IMR-90 (cell line): ENCODE measurements at regions not wholly inside any gene's neighbourhood (a gene's known extent, or its start where the extent isn't known, plus 50 kb on each side); places are given as distances from the start of the nearest gene placed in this dataset.

Experiments used
- ATAC-seq: fragments of 200-7000 bp; cut with Tn5 transposase; 2 replicates; pipeline ENCODE4 v1.9.1; 2020; ENCODE audit warnings: low read depth, mild to moderate bottlenecking, moderate library complexity
- BruUV-seq: library from RNA; stranded (reverse); fragments of 400-500 nt; replicated peaks from 2 replicates; lab custom pipeline; 2021; lab: Mats Ljungman, UMichigan
- CTCF ChIA-PET: fragments of 300-600 bp; formaldehyde crosslinking; extraction: SDS; loops from one replicate; lab custom pipeline; 2021; ENCODE audit warnings: antibody characterized with exemption; lab: Yijun Ruan, JAX
- POLR2A ChIA-PET: fragments of 300-600 bp; sonication (Branson Sonifier 250); formaldehyde crosslinking; loops from one replicate; lab custom pipeline; 2022; ENCODE audit warnings: antibody characterized with exemption; ENCODE audit not compliant: unreplicated experiment; lab: Charles Lee
- DNase-seq: peaks from one replicate; pipeline ENCODE4 v3.0.0; 2013
- H2AFZ ChIP-seq: replicated peaks from 2 replicates; pipeline ENCODE3; 2013; ENCODE audit warnings: low read length, mild to moderate bottlenecking; ENCODE audit not compliant: poor library complexity
- H2AK5ac ChIP-seq: 2 replicates; pipeline ENCODE4 v1.6.1; 2013; ENCODE audit warnings: low read depth, low read length, inconsistent platforms
- H2AK9ac ChIP-seq: replicated peaks from 2 replicates; pipeline ENCODE3; 2013; ENCODE audit warnings: mild to moderate bottlenecking, low read depth, low read length, moderate library complexity; ENCODE audit not compliant: poor library complexity
- H2BK120ac ChIP-seq: 2 replicates; pipeline ENCODE4 v1.6.1; 2013; ENCODE audit warnings: low read depth, low read length, inconsistent platforms
- H2BK15ac ChIP-seq: 3 replicates; pipeline ENCODE4 v1.6.1; 2013; ENCODE audit warnings: low read depth, low read length, inconsistent platforms
- H2BK20ac ChIP-seq: 2 replicates; pipeline ENCODE4 v1.6.1; 2013; ENCODE audit warnings: low read depth, mild to moderate bottlenecking, inconsistent platforms, low read length, moderate library complexity
- H2BK5ac ChIP-seq: 2 replicates; pipeline ENCODE4 v1.6.1; 2013; ENCODE audit warnings: mild to moderate bottlenecking, low read depth, low read length, inconsistent platforms; ENCODE audit not compliant: poor library complexity, severe bottlenecking
- H3K14ac ChIP-seq: replicated peaks from 2 replicates; pipeline ENCODE4 v1.6.1; 2013; ENCODE audit warnings: low read depth, low read length, inconsistent platforms
- H3K18ac ChIP-seq: 2 replicates; pipeline ENCODE4 v1.6.1; 2013; ENCODE audit warnings: low read depth, low read length, control low read depth
- H3K23ac ChIP-seq: 2 replicates; pipeline ENCODE4 v1.6.1; 2013; ENCODE audit warnings: low read depth, low read length, inconsistent platforms
- H3K27ac ChIP-seq: 2 replicates; pipeline ENCODE4 v1.5.1; 2013; ENCODE audit warnings: mild to moderate bottlenecking, control low read depth, low read length; ENCODE audit not compliant: insufficient read depth
- H3K27me3 ChIP-seq: 2 replicates; pipeline ENCODE4 v1.6.1; 2013; ENCODE audit warnings: low read length; ENCODE audit not compliant: control insufficient read depth, insufficient read depth
- H3K36me3 ChIP-seq: 2 replicates; pipeline ENCODE4 v1.6.1; 2013; ENCODE audit warnings: low read length, mixed read lengths; ENCODE audit not compliant: control insufficient read depth, insufficient read depth
- H3K4ac ChIP-seq: 2 replicates; pipeline ENCODE4 v1.6.1; 2013; ENCODE audit warnings: low read depth, low read length, inconsistent platforms
- H3K4me1 ChIP-seq: 2 replicates; pipeline ENCODE4 v1.6.1; 2013; ENCODE audit warnings: low read length, mixed read lengths; ENCODE audit not compliant: control insufficient read depth, insufficient read depth
- H3K4me2 ChIP-seq: 2 replicates; pipeline ENCODE4 v1.6.1; 2013; ENCODE audit warnings: low read depth, mild to moderate bottlenecking, control low read depth, low read length, moderate library complexity
- H3K4me3 ChIP-seq: 2 replicates; pipeline ENCODE4 v1.5.1; 2013; ENCODE audit warnings: low read depth, mild to moderate bottlenecking, control low read depth, low read length, moderate library complexity; ENCODE audit not compliant: insufficient read depth
- H3K56ac ChIP-seq: 2 replicates; pipeline ENCODE4 v1.6.1; 2013; ENCODE audit warnings: low read length, inconsistent platforms; ENCODE audit not compliant: insufficient read depth; ENCODE audit errors: extremely low read depth
- H3K79me1 ChIP-seq, 2 experiments: 2 replicates each; pipeline ENCODE4 v1.6.1; 2013; ENCODE audit warnings: low read length in 2 of 2, inconsistent platforms in 1 of 2, low read depth in 1 of 2
- H3K9ac ChIP-seq: 2 replicates; pipeline ENCODE4 v1.6.1; 2013; ENCODE audit warnings: low read depth, low read length, control low read depth
- H3K9me1 ChIP-seq: 2 replicates; pipeline ENCODE4 v1.6.1; 2013; ENCODE audit warnings: low read length, inconsistent platforms; ENCODE audit not compliant: insufficient read depth
- H3K9me3 ChIP-seq: 2 replicates; pipeline ENCODE4 v1.6.1; 2013; ENCODE audit warnings: low read length; ENCODE audit not compliant: control insufficient read depth, insufficient read depth
- H4K20me1 ChIP-seq: 2 replicates; pipeline ENCODE4 v1.6.1; 2013; ENCODE audit warnings: low read length, inconsistent platforms; ENCODE audit not compliant: insufficient read depth
- H4K5ac ChIP-seq: 2 replicates; pipeline ENCODE4 v1.6.1; 2013; ENCODE audit warnings: mild to moderate bottlenecking, low read depth, low read length, control low read depth
- H4K8ac ChIP-seq, 2 experiments: 2 replicates each; pipeline ENCODE4 v1.6.1; 2013; ENCODE audit warnings: low read depth in 2 of 2, low read length in 2 of 2, control low read depth in 1 of 2, inconsistent platforms in 1 of 2
- H4K91ac ChIP-seq: 2 replicates; pipeline ENCODE4 v1.6.1; 2013; ENCODE audit warnings: low read depth, low read length, inconsistent platforms; ENCODE audit not compliant: insufficient read depth
- BHLHE40 ChIP-seq: fragments of 150-350 bp; IDR thresholded peaks from 2 replicates; pipeline ENCODE4 v1.6.1; 2016; ENCODE audit warnings: mild to moderate bottlenecking, low read depth, low read length
- CEBPB ChIP-seq: IDR thresholded peaks from 2 replicates; pipeline ENCODE4 v1.6.1; 2012; ENCODE audit warnings: low read depth, low read length, improper control_type of control experiment
- CHD1 ChIP-seq: IDR thresholded peaks from 2 replicates; pipeline ENCODE4 v1.6.1; 2012; ENCODE audit warnings: low read depth, low read length, improper control_type of control experiment
- ELK1 ChIP-seq: fragments of 150-350 bp; IDR thresholded peaks from 2 replicates; pipeline ENCODE4 v1.6.1; 2016; ENCODE audit warnings: low read depth, mild to moderate bottlenecking, low read length, moderate library complexity, borderline replicate concordance
- FOS ChIP-seq: fragments of 150-350 bp; IDR thresholded peaks from 2 replicates; pipeline ENCODE4 v1.6.1; 2016; ENCODE audit warnings: low read depth, low read length
- MAFK ChIP-seq: IDR thresholded peaks from 2 replicates; pipeline ENCODE4 v1.6.1; 2012; ENCODE audit warnings: low read depth, low read length, improper control_type of control experiment
- MAZ ChIP-seq: IDR thresholded peaks from 2 replicates; pipeline ENCODE4 v1.6.1; 2012; ENCODE audit warnings: low read depth, mild to moderate bottlenecking, low read length, improper control_type of control experiment, moderate library complexity, borderline replicate concordance
- MXI1 ChIP-seq: IDR thresholded peaks from 2 replicates; pipeline ENCODE4 v1.6.1; 2012; ENCODE audit warnings: low read depth, mild to moderate bottlenecking, low read length, moderate library complexity, borderline replicate concordance
- NFE2L2 ChIP-seq: fragments of 150-350 bp; IDR thresholded peaks from 2 replicates; pipeline ENCODE4 v1.6.1; 2016; ENCODE audit warnings: low read depth, mild to moderate bottlenecking, low read length
- POLR2A ChIP-seq: IDR thresholded peaks from 2 replicates; pipeline ENCODE4 v1.6.1; 2012; ENCODE audit warnings: mild to moderate bottlenecking, low read depth, low read length
- RAD21 ChIP-seq: IDR thresholded peaks from 2 replicates; pipeline ENCODE4 v1.6.1; 2012; ENCODE audit warnings: low read length, improper control_type of control experiment
- RCOR1 ChIP-seq: IDR thresholded peaks from 2 replicates; pipeline ENCODE4 v1.6.1; 2012; ENCODE audit warnings: mild to moderate bottlenecking, low read length, improper control_type of control experiment; ENCODE audit not compliant: insufficient replicate concordance
- RFX5 ChIP-seq: IDR thresholded peaks from 2 replicates; pipeline ENCODE4 v1.8.0; 2012; ENCODE audit warnings: low read depth, mild to moderate bottlenecking, low read length, moderate library complexity
- SMC3 ChIP-seq: fragments of 150-350 bp; IDR thresholded peaks from 2 replicates; pipeline ENCODE4 v1.6.1; 2016; ENCODE audit warnings: low read depth, mild to moderate bottlenecking, antibody characterized with exemption, low read length, moderate library complexity
- USF2 ChIP-seq: fragments of 150-350 bp; IDR thresholded peaks from 2 replicates; pipeline ENCODE4 v1.6.1; 2017; ENCODE audit warnings: mild to moderate bottlenecking, antibody characterized with exemption, low read length, low read depth
- WGBS, 2 experiments: methylation state at CpG; one replicate each; pipeline versions ENCODE4 v1.1.5 to v1.1.7; 2013; ENCODE audit warnings: missing lambda C conversion rate in 2 of 2; ENCODE audit not compliant: insufficient read length in 1 of 2; ENCODE audit errors: extremely low coverage in 2 of 2; 5-methylcytosine and 5-hydroxymethylcytosine counted together
- dilution Hi-C: fragments of 300-500 bp; cut with HindIII; formaldehyde crosslinking; loops from one replicate; pipeline ENCODE4 v1.14.3; 2018; ENCODE audit warnings: low sequenced_read_pairs; ENCODE audit not compliant: unreplicated experiment
- in situ Hi-C: fragments of 300-500 bp; cut with MboI; formaldehyde crosslinking; loops from 3 replicates; pipeline ENCODE4 v1.14.3; 2019; ENCODE audit warnings: low sequenced_read_pairs, inconsistent platforms, mixed read lengths
- intact Hi-C: fragments of 100-400 bp; cut with micrococcal nuclease; formaldehyde crosslinking; loops from 2 replicates; pipeline ENCODE4 v1.10.0; 2022
- TF ChIP-seq, protein P1 (sequence below): conservative IDR thresholded peaks from 2 replicates; pipeline ENCODE4 v1.5.1; 2012; ENCODE audit warnings: mild to moderate bottlenecking, low read depth, low read length, improper control_type of control experiment

- no peak overlapping the region for H3K18ac ChIP-seq
- dilution Hi-C loops, result no loop called here
- BruUV-seq, result no TSS peak
Measured at GRCh38 chr18:40055262-40055661, 1899.8 kb upstream of the PIK3C3 start.

More at GRCh38 chr18:40055262-40055661, 1899.8 kb upstream of the PIK3C3 start:
- WGBS, 2 experiments, result no CpG with 5 or more reads among the region's 5 CpGs
- Histone ChIP-seq H2AK9ac (no peak overlapping the region), H3K9ac (no peak overlapping the region), H4K8ac (no peak overlapping the region), H4K5ac (no peak overlapping the region), H3K9me1 (no peaks in the 10 kb centered on the region), H3K27me3 (no peaks in the 10 kb centered on the region), H3K23ac (no peak overlapping the region), H3K79me1 (no peaks in the 10 kb centered on the region), H3K4me1 (no peaks in the 10 kb centered on the region), H3K4me3 (no peak overlapping the region), H2BK5ac (no peak overlapping the region), H2AK5ac (no peak overlapping the region), H3K14ac (no peak overlapping the region), H2BK20ac (no peak overlapping the region), H3K9me3 (no peaks in the 10 kb centered on the region), H3K27ac (no peak overlapping the region), H2AFZ (no peak overlapping the region), H4K20me1 (no peaks in the 10 kb centered on the region), H3K56ac (no peak overlapping the region), H2BK120ac (no peak overlapping the region), H3K36me3 (no peaks in the 10 kb centered on the region), H4K91ac (no peak overlapping the region), H2BK15ac (no peak overlapping the region), H3K4me2 (no peak overlapping the region), H3K4ac (no peak overlapping the region)
- DNase-seq, result no peak
- ChIA-PET CTCF (no interaction called here), POLR2A (no interaction called here)
- in situ Hi-C loops, result no loop called here
- no peak for ATAC-seq
- TF ChIP-seq FOS (no peak), RFX5 (no peak), MAFK (no peak), POLR2A (no peak), NFE2L2 (no peak), CHD1 (no peak), MXI1 (no peak), CEBPB (no peak), RAD21 (no peak), RCOR1 (no peak), BHLHE40 (no peak), SMC3 (no peak), USF2 (no peak), ELK1 (no peak), MAZ (no peak)
- TF ChIP-seq, protein P1, sequence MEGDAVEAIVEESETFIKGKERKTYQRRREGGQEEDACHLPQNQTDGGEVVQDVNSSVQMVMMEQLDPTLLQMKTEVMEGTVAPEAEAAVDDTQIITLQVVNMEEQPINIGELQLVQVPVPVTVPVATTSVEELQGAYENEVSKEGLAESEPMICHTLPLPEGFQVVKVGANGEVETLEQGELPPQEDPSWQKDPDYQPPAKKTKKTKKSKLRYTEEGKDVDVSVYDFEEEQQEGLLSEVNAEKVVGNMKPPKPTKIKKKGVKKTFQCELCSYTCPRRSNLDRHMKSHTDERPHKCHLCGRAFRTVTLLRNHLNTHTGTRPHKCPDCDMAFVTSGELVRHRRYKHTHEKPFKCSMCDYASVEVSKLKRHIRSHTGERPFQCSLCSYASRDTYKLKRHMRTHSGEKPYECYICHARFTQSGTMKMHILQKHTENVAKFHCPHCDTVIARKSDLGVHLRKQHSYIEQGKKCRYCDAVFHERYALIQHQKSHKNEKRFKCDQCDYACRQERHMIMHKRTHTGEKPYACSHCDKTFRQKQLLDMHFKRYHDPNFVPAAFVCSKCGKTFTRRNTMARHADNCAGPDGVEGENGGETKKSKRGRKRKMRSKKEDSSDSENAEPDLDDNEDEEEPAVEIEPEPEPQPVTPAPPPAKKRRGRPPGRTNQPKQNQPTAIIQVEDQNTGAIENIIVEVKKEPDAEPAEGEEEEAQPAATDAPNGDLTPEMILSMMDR, result no peak
- intact Hi-C loops, result no loop called here
